DND-41 (cell line): ENCODE measurements at regions not wholly inside any gene's neighbourhood (a gene's known extent, or its start where the extent isn't known, plus 50 kb on each side); places are given as distances from the start of the nearest gene placed in this dataset.

Experiments
- ATAC-seq: fragments of 200-7000 bp; cut with Tn5 transposase; 3 replicates; pipeline ENCODE4 v1.9.1; 2021; ENCODE audit warnings: low read depth; ENCODE audit not compliant: insufficient read depth
- DNase-seq: peaks from one replicate; pipeline ENCODE4 v3.0.0-alpha.2; 2020
- H2AFZ ChIP-seq: 2 replicates; pipeline ENCODE4 v1.6.0; 2012; ENCODE audit warnings: low read depth, low read length
- H3K27ac ChIP-seq: 2 replicates; pipeline ENCODE4 v1.5.1; 2012; ENCODE audit warnings: low read length, inconsistent platforms
- H3K27me3 ChIP-seq: fragments of 200-600 bp; sonication (generic); 2 replicates; pipeline ENCODE4 v1.6.0; 2012; ENCODE audit warnings: low read length, mild to moderate bottlenecking, inconsistent platforms; ENCODE audit not compliant: insufficient read depth, poor library complexity
- H3K36me3 ChIP-seq: 2 replicates; pipeline ENCODE4 v1.5.1; 2012; ENCODE audit warnings: low read length, inconsistent platforms; ENCODE audit not compliant: insufficient read depth
- H3K4me1 ChIP-seq: 2 replicates; pipeline ENCODE4 v1.5.1; 2012; ENCODE audit warnings: mild to moderate bottlenecking, low read length; ENCODE audit not compliant: insufficient read depth
- H3K4me2 ChIP-seq: 2 replicates; pipeline ENCODE4 v1.6.0; 2012; ENCODE audit warnings: mild to moderate bottlenecking, moderate library complexity, low read length, inconsistent platforms; ENCODE audit not compliant: insufficient read depth
- H3K4me3 ChIP-seq, 2 experiments: fragments of 200-600 bp in 1 of 2; shearing (Covaris generic) in 1 of 2; 2 replicates each; pipeline ENCODE4 v1.5.1; 2012 to 2016; ENCODE audit warnings: inconsistent platforms in 2 of 2, low read length in 2 of 2, mild to moderate bottlenecking in 2 of 2, low read depth in 1 of 2, moderate library complexity in 1 of 2
- H3K79me2 ChIP-seq: 2 replicates; pipeline ENCODE4 v1.6.0; 2012; ENCODE audit warnings: low read length, inconsistent platforms; ENCODE audit not compliant: insufficient read depth
- H3K9ac ChIP-seq: 2 replicates; pipeline ENCODE4 v1.6.0; 2012; ENCODE audit warnings: low read depth, mild to moderate bottlenecking, inconsistent platforms, low read length, moderate library complexity
- H3K9me3 ChIP-seq: 2 replicates; pipeline ENCODE4 v1.5.1; 2012; ENCODE audit warnings: low read length, moderate library complexity, mild to moderate bottlenecking, inconsistent platforms; ENCODE audit not compliant: insufficient read depth, severe bottlenecking
- H4K20me1 ChIP-seq: 2 replicates; pipeline ENCODE4 v1.6.0; 2012; ENCODE audit warnings: low read length; ENCODE audit not compliant: insufficient read depth
- CTCF ChIP-seq: IDR thresholded peaks from 2 replicates; pipeline ENCODE4 v1.5.1; 2012; ENCODE audit warnings: borderline replicate concordance, low read length, moderate library complexity, mild to moderate bottlenecking; ENCODE audit not compliant: poor library complexity, severe bottlenecking; ENCODE audit errors: extremely low read depth
- EZH2 ChIP-seq: IDR thresholded peaks from 3 replicates; pipeline ENCODE4 v1.6.1; 2012; ENCODE audit warnings: borderline replicate concordance, low read depth, mild to moderate bottlenecking, moderate library complexity, low read length, inconsistent platforms; ENCODE audit not compliant: severe bottlenecking

- ATAC-seq: no peak
- no peaks in the 10 kb centered on the region for H3K27me3 ChIP-seq
Measured at GRCh38 chr11:97461934-97462333, 1072.1 kb downstream of the JRKL start.

GRCh38 chr11:97463891-97464290 lies 1074.1 kb downstream of the JRKL start:
- Histone ChIP-seq H3K79me2 (no peaks in the 10 kb centered on the region), H3K36me3 (no peaks in the 10 kb centered on the region), H3K27ac (no peak overlapping the region), H3K27me3 (no peaks in the 10 kb centered on the region), H3K9ac (no peak overlapping the region), H3K9me3 (peaks cover 7% of the 10 kb centered on the region), H4K20me1 (no peaks in the 10 kb centered on the region), H3K4me3 (no peak overlapping the region), H2AFZ (no peak overlapping the region), H3K4me1 (no peaks in the 10 kb centered on the region), H3K4me2 (no peak overlapping the region)
- DNase-seq (no peak), ATAC-seq (no peak)
- no peak for TF ChIP-seq CTCF
- TF ChIP-seq EZH2: no peak

More at GRCh38 chr11:97461934-97462333, 1072.1 kb downstream of the JRKL start:
- no peaks in the 10 kb centered on the region for H3K4me1 ChIP-seq
- no peak overlapping the region for H3K4me2 ChIP-seq
- TF ChIP-seq EZH2 (no peak), CTCF (no peak)
- H3K36me3 ChIP-seq: no peaks in the 10 kb centered on the region
- H3K4me3 ChIP-seq: no peak overlapping the region
- peaks cover 7% of the 10 kb centered on the region for H3K9me3 ChIP-seq
- no peak for DNase-seq
- no peak overlapping the region for H2AFZ ChIP-seq
- H3K79me2 ChIP-seq: no peaks in the 10 kb centered on the region
- H4K20me1 ChIP-seq: no peaks in the 10 kb centered on the region
- no peak overlapping the region for H3K27ac ChIP-seq
- H3K9ac ChIP-seq: no peak overlapping the region

- Histone ChIP-seq H3K27me3 (no peaks in the 10 kb centered on the region), H3K9me3 (peaks cover 3% of the 10 kb centered on the region), H3K79me2 (no peaks in the 10 kb centered on the region), H3K4me1 (no peaks in the 10 kb centered on the region), H3K4me3 (no peak overlapping the region), H3K4me2 (no peak overlapping the region), H3K9ac (no peak overlapping the region), H4K20me1 (no peaks in the 10 kb centered on the region), H2AFZ (no peak overlapping the region), H3K27ac (no peak overlapping the region), H3K36me3 (no peaks in the 10 kb centered on the region)
- ATAC-seq (no peak), DNase-seq (no peak)
- no peak for TF ChIP-seq CTCF
Measured at GRCh38 chr11:97471480-97471879, 1081.7 kb downstream of the JRKL start.

- no peak overlapping the region for H3K4me2 ChIP-seq
- no peak overlapping the region for H2AFZ ChIP-seq
- no peaks in the 10 kb centered on the region for H4K20me1 ChIP-seq
- H3K79me2 ChIP-seq: no peaks in the 10 kb centered on the region
- H3K36me3 ChIP-seq: no peaks in the 10 kb centered on the region
- H3K27ac ChIP-seq: no peak overlapping the region
- H3K4me1 ChIP-seq: no peaks in the 10 kb centered on the region
- no peak overlapping the region for H3K9ac ChIP-seq
- H3K27me3 ChIP-seq: no peaks in the 10 kb centered on the region
- no peak for TF ChIP-seq CTCF
- TF ChIP-seq EZH2: no peak
- H3K4me3 ChIP-seq: no peak overlapping the region
- no peaks in the 10 kb centered on the region for H3K9me3 ChIP-seq
- ATAC-seq (no peak), DNase-seq (no peak)
Measured at GRCh38 chr11:97487387-97487786, 1097.6 kb downstream of the JRKL start.
